ENCODE measurements at regions not wholly inside any gene's neighbourhood (a gene's known extent, or its start where the extent isn't known, plus 50 kb on each side); places are given as distances from the start of the nearest gene placed in this dataset.

DNA sequence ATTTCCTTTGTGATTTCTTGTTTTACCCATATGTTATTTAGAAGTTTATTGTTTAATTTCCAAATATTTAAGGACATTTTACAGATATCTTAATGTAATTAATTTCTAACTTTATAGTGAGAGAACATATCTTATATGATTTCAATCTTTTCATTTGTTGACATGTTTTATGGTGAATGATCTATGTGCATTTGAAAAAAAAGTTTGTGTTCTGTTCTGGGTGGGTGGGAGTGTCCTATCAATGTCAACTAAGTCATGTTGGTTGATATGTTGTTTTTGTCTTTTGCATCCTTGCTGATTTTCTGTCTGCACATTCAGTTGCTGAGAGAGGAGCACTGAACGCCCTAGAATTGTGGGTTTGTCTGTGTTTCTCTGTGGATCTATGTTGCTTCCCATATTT, 50.3 kb upstream of the CBFA2T3 start:
- DNase-seq (ENCODE audit: low spot score): no peak
- intact Hi-C loops (cut with micrococcal nuclease): no loop called here
- Mint-ChIP-seq H3K27ac (no peak overlapping the region), H3K36me3 (ENCODE audit: low read depth) (peaks cover 14% of the 10 kb centered on the region), H3K27me3 (ENCODE audit: low read depth) (no peaks in the 10 kb centered on the region), H3K4me3 (ENCODE audit: low read depth) (no peak overlapping the region), H3K4me1 (ENCODE audit: low read depth) (peaks cover 33% of the 10 kb centered on the region), H3K9me3 (peaks cover 33% of the 10 kb centered on the region)

DNA sequence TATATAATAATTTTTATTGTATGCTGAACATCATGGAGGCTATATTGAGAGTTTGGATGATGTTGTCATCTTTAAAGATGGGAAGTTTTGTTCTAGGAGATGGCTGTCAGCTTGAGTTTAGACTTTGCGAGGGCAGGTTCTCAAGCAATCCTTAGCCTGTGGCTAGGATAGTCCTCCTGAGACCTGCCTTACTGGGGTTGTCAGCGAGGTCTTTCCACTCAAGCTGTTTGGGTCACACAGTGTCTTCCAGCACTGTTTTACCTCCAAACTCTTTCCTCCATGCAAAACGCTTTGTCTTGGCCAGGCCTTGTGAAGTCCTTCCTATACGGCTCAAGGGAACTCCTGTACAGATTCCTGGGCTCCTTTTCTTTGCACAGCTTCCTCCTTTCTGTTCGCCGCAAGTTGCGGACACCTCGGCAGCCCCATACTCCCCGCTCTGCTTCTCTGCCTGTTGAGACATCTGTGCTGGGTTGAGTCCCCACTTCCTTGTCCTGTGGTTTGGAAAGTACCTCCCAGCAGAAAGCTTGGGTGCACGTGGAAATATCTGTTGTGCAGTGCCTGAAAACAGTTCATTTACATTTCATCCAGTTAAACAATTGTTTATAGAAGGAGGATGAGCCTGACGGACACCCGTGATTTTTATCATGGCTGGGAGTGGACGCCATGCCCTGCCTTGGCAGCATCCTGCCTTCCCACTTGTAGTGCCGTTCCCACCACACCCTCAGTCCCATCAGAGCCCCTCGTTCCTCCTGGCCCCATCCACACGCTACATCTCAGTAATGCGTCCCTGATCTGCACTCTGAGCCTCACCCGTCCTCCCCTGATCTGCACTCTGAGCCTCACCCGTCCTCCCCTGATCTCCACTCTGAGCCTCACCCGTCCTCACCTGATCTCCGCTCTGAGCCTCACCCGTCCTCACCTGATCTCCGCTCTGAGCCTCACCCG, 55.0 kb upstream of the CBFA2T3 start:
- Mint-ChIP-seq H3K27me3 (ENCODE audit: low read depth) (peaks cover 2% of the 10 kb centered on the region), H3K27ac (peak overlapping the region; percentile 81), H3K9me3 (peaks cover 16% of the 10 kb centered on the region), H3K4me1 (ENCODE audit: low read depth) (peaks cover 22% of the 10 kb centered on the region), H3K36me3 (ENCODE audit: low read depth) (peaks cover 5% of the 10 kb centered on the region), H3K4me3 (ENCODE audit: low read depth) (peak overlapping the region; percentile 66)
- intact Hi-C loops (cut with micrococcal nuclease): loop anchor here (5.0 kb wide), 1 partner anchor 65 kb away; no protein-coding TSS in a partner anchor
- DNase-seq (ENCODE audit: low spot score): peak; percentile 59

DNA sequence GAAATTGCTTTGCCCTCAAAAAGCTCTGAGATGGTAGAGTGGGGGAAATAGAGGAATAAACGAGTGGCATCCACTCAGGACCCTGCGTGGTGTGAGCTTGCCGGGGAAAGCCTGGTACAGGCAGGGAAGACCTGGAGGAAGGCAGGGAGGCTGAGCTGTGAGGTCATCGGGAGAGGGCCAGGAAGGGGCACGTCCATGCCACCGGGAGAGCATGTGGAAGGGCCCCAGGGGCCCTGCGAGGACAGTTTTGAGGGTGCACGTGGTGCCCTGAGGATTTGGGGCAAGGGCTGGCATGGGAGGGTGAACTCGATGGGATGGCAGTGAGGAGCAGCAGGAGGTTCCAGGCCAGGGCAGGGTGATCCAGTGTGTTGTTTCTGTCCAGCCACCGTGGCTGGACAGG, 56.3 kb upstream of the CBFA2T3 start:
- no peak for DNase-seq (ENCODE audit: low spot score)
- Mint-ChIP-seq H3K36me3 (ENCODE audit: low read depth) (no peaks in the 10 kb centered on the region), H3K27ac (no peak overlapping the region), H3K4me3 (ENCODE audit: low read depth) (no peak overlapping the region), H3K27me3 (ENCODE audit: low read depth) (peaks cover 4% of the 10 kb centered on the region), H3K4me1 (ENCODE audit: low read depth) (peaks cover 18% of the 10 kb centered on the region), H3K9me3 (peaks cover 8% of the 10 kb centered on the region)
- intact Hi-C loops (cut with micrococcal nuclease): loop anchor here (5.0 kb wide), 1 partner anchor 64 kb away; no protein-coding TSS in a partner anchor

DNA sequence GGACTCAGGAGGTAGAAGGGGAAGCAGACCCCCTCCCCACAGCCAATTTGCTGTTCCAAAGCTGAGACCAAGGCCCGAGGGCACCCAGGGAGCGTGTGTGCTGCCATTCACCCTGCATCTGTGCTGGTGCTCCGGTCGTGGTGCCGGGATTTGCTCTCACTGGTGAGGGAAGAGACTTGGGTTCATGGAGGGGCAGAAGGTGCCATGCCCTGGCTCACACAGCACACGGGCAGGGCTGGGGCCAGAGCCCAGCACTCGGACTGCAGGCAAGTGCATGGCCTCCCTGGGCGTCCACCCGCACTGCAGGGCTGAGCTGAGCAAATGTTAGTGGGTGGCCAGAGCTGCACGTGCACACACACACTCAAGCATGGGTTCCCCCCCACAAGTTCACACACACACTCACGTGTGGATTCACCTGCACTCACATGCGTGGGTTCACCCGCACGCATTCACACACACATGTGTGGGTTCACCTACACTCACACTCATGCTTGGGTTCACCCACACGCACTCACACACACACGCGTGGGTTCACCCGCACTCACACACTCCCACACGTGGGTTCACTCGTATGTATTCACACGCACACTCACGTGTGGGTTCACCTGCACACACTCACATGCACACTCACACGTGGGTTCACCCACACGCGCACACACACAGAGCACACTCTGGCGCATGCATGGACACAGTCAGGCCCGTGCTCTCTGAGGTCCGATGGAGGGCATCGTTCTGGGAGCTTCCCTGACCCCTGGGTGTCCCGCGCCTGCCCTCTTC, 57.0 kb upstream of the CBFA2T3 start:
- no peak for DNase-seq (ENCODE audit: low spot score)
- Mint-ChIP-seq H3K9me3 (peaks cover 8% of the 10 kb centered on the region), H3K4me1 (ENCODE audit: low read depth) (peaks cover 18% of the 10 kb centered on the region), H3K27me3 (ENCODE audit: low read depth) (peaks cover 4% of the 10 kb centered on the region), H3K4me3 (ENCODE audit: low read depth) (no peak overlapping the region), H3K27ac (no peak overlapping the region), H3K36me3 (ENCODE audit: low read depth) (no peaks in the 10 kb centered on the region)
- intact Hi-C loops (cut with micrococcal nuclease): loop anchor here (5.0 kb wide), 1 partner anchor 63 kb away; no protein-coding TSS in a partner anchor

DNA sequence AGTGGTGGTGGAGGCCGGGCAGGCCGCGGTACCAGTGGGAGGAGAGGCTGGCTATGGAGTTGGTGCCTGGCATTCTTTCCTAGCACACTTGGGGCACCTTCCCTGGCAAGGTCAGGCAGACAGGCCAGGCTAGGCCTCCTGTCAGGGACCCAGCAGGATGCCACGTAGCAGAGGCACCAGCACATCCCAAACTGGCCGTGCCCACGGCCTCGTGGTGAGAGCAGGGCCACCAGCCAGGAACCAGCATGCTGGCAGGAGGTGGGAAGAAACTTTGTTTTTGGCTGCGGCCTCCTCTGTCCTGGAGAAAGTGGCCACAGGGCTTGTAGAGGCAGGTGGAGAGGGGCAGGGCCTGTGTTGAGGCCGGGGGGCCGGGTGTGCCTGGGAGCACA, 57.6 kb upstream of the CBFA2T3 start:
- Mint-ChIP-seq H3K27ac (no peak overlapping the region), H3K4me3 (ENCODE audit: low read depth) (no peak overlapping the region), H3K9me3 (peaks cover 8% of the 10 kb centered on the region), H3K27me3 (ENCODE audit: low read depth) (peaks cover 4% of the 10 kb centered on the region), H3K36me3 (ENCODE audit: low read depth) (no peaks in the 10 kb centered on the region), H3K4me1 (ENCODE audit: low read depth) (peaks cover 18% of the 10 kb centered on the region)
- DNase-seq (ENCODE audit: low spot score): no peak
- intact Hi-C loops (cut with micrococcal nuclease): loop anchor here (5.0 kb wide), 1 partner anchor 63 kb away; no protein-coding TSS in a partner anchor

DNA sequence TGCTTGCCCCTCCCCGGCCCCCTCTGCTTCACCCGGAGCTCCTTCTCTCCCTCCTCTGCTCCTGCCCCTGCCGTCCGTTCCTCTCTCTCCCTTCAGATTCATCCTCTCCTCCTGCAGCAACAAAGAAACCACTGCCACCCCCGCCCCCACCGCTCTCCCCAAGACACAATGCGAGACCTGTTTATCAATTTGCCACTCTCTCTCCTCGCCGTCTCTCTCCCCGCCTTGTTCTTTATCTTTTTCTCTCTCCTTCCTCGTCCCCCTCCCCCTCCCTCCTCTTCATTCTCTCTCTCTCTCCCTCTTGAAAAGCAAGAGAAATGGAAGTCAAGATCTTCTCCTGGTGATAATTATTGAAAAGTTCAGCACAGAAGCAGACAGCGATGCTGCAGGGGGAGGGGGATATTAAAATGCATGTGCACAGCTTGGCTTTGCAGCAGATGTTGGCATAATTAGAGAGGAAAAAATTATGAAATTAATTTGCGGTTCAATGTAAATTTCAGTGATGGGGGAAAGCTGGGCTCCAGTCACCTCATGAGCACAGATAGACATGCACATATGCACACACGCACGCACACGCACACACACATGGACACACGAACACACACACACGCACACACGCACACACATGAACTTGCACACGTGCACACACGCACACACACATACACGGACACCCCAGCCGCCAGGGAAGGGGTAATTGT, 58.1 kb upstream of the CBFA2T3 start:
- H3K4me3 Mint-ChIP-seq (ENCODE audit: low read depth): no peak overlapping the region
- H3K9me3 Mint-ChIP-seq: peaks cover 8% of the 10 kb centered on the region
- intact Hi-C loops (cut with micrococcal nuclease): loop anchor here (5.0 kb wide), 1 partner anchor 62 kb away; no protein-coding TSS in a partner anchor
- H3K27ac Mint-ChIP-seq: no peak overlapping the region
- H3K4me1 Mint-ChIP-seq (ENCODE audit: low read depth): peaks cover 18% of the 10 kb centered on the region
- peaks cover 4% of the 10 kb centered on the region for H3K27me3 Mint-ChIP-seq (ENCODE audit: low read depth)
- no peaks in the 10 kb centered on the region for H3K36me3 Mint-ChIP-seq (ENCODE audit: low read depth)
- no peak for DNase-seq (ENCODE audit: low spot score)

DNA sequence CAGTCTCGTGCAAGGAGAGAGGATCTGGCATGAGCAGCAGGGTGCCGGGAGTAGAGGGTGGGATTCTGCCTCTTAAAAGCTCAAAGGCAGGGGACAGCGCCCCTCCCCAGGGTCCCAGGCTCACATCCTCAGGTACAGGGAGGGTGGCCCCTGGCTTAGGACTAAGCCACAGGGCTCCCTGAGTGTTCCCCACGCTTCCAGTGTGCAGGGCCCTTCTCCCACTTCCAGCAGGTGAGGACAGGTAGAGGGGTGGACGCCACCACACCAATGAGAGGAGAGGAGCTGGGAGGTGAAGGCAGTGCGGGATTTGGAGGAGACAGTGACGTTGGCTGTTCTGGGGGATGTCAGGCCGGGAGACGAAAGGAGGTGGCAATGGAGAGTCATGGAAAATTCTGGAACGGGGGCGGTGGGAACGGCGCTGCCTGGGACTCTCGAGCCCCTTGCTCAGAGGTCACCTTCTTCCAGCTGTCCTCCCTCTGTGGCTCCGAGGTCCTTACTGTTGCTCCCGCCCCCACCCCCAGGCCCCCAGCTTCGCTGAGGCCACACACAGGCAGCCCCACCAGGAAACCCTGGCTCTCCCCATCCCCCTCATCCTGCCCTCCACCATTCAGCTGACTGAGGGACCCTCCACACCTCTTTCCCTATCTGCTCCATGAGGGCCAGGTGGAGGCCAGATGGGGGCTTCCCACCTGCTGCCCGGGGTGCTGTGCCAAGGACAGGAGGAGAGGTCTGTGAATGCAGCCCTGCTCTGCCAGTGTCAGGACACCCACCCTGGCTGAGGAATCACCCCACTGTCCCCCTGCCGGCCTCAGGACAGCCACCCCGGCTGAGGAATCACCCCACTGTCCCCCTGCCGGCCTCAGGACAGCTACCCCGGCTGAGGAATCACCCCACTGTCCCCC, 57.7 kb upstream of the ACSF3 start:
- peaks cover 18% of the 10 kb centered on the region for H3K4me1 Mint-ChIP-seq (ENCODE audit: low read depth)
- no peaks in the 10 kb centered on the region for H3K36me3 Mint-ChIP-seq (ENCODE audit: low read depth)
- DNase-seq (ENCODE audit: low spot score): no peak
- no peak overlapping the region for H3K4me3 Mint-ChIP-seq (ENCODE audit: low read depth)
- H3K9me3 Mint-ChIP-seq: peaks cover 5% of the 10 kb centered on the region
- peaks cover 4% of the 10 kb centered on the region for H3K27me3 Mint-ChIP-seq (ENCODE audit: low read depth)
- intact Hi-C loops (cut with micrococcal nuclease): no loop called here
- H3K27ac Mint-ChIP-seq: no peak overlapping the region

DNA sequence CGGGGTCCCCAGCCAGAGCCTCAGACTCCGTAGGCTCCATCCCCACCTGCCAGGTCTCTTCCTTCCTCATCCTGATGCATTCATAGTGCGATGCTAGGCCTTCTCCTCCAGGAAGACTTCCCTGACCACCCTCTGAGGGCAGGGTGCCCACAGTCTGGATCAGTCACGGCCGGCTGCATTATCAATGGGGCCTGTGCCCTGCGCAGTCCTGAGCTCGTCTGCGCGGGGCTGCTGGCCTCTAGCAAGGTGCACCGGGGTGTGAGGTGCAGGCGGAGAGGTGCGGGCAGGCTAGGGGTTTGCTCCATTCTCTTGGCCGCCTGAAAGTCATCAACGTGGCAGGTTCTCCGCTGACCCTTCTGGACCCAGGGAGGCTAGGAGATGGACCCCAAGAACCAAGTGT, 56.9 kb upstream of the ACSF3 start:
- intact Hi-C loops (cut with micrococcal nuclease): no loop called here
- Mint-ChIP-seq H3K36me3 (ENCODE audit: low read depth) (no peaks in the 10 kb centered on the region), H3K27ac (no peak overlapping the region), H3K9me3 (no peaks in the 10 kb centered on the region), H3K4me1 (ENCODE audit: low read depth) (peaks cover 15% of the 10 kb centered on the region), H3K4me3 (ENCODE audit: low read depth) (no peak overlapping the region), H3K27me3 (ENCODE audit: low read depth) (peaks cover 4% of the 10 kb centered on the region)
- no peak for DNase-seq (ENCODE audit: low spot score)

DNA sequence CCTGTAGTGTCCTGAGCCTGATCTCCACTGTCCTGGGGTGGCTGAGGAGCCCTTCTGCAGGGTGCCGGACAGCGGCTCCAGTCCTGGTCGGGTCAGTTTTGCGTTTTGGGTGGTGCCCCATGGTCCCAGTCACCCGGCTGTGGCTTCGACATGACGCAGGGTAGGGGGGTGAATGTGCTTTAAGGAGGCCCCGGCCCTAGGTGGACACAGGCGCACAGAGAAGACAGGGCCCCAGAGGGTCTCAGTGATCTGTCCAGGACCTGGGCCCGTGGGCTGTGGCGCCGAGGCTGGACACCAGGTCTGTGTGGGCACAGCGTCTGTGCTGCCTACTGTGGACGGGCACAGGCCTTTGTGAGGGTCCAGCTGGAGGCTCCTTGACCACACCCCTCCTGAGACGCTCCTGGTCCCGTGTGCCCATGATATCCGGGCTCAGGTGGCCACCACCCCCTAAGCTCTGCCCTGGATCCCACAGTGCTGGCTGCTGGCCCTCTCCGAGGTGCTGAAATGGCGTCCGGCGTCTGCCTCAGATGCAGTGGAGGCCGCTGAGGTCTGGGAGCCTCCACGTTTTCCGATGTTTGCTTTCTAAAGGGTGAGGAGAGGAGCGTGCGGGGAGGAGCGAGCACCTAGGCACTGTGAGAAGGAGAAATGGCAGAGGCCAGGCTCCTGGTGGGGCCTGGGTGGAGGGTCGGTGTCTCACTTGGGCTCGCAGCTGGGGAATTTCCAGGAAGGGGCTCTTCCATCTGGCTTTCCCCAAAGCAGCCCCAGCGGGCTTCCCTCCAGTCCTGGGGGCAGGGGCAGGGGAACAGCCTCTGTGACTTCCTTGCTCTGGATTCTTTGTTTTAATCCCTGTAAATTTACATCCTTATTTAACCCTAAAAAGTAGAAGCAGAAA, 56.1 kb upstream of the ACSF3 start:
- Mint-ChIP-seq H3K27me3 (ENCODE audit: low read depth) (peaks cover 4% of the 10 kb centered on the region), H3K36me3 (ENCODE audit: low read depth) (no peaks in the 10 kb centered on the region), H3K9me3 (no peaks in the 10 kb centered on the region), H3K4me1 (ENCODE audit: low read depth) (peaks cover 8% of the 10 kb centered on the region), H3K4me3 (ENCODE audit: low read depth) (no peak overlapping the region), H3K27ac (no peak overlapping the region)
- intact Hi-C loops (cut with micrococcal nuclease): no loop called here
- DNase-seq (ENCODE audit: low spot score): peak; percentile 31

DNA sequence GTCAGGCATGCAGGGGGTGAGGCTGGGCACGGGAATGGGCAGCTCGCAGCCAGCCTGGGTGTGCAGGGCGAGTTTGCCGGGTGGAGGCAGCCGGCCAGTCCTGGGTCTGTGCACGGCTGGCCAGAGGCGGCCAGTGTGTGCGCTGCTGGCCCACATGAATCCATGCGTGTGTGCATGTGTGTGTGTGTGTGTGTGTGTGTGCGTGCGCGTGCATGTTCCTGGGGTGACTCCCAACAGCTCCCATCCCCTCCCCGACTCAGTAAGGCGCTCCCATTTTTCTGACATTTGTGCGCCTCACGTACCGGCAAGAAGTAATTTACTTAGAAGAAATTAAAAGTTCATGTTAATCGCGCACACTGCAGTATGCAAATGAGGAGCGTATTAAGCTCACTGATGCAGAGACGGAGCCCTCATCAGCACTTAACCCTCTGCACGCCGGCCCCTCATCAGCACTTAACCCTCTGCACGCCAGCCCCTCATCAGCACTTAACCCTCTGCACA, 55.4 kb upstream of the ACSF3 start:
- peaks cover 4% of the 10 kb centered on the region for H3K4me1 Mint-ChIP-seq (ENCODE audit: low read depth)
- peaks cover 4% of the 10 kb centered on the region for H3K27me3 Mint-ChIP-seq (ENCODE audit: low read depth)
- no peaks in the 10 kb centered on the region for H3K9me3 Mint-ChIP-seq
- H3K4me3 Mint-ChIP-seq (ENCODE audit: low read depth): no peak overlapping the region
- intact Hi-C loops (cut with micrococcal nuclease): no loop called here
- no peak overlapping the region for H3K27ac Mint-ChIP-seq
- no peaks in the 10 kb centered on the region for H3K36me3 Mint-ChIP-seq (ENCODE audit: low read depth)
- no peak for DNase-seq (ENCODE audit: low spot score)

Data from activated T-helper 2 cell treated with anti-CD3 and anti-CD28 coated beads, Interferon-gamma antibody, Interleukin-2, Interleukin-4, amounts not matched to agents 10 μg/mL and 5 μg/mL and 100 μg/mL, durations not matched to agents 14 hours and 24 hours and 36 hours (primary cell).